ENCODE measurements at regions not wholly inside any gene's neighbourhood (a gene's known extent, or its start where the extent isn't known, plus 50 kb on each side); places are given as distances from the start of the nearest gene placed in this dataset.
"Not testable (repeated sequence)": the region's sequence is repeated elsewhere in the genome, so short reads cannot be mapped to it uniquely, and the experiment has no call there.

GRCh38 chr4:146124023-146124680 is 51.4 kb upstream of the LSM6 start:
- DNase-seq (ENCODE audit: low read depth) = no peak

- no peak for DNase-seq (ENCODE audit: low read depth)
Measured at GRCh38 chr4:146123231-146123630, 52.3 kb upstream of the LSM6 start.

DNA sequence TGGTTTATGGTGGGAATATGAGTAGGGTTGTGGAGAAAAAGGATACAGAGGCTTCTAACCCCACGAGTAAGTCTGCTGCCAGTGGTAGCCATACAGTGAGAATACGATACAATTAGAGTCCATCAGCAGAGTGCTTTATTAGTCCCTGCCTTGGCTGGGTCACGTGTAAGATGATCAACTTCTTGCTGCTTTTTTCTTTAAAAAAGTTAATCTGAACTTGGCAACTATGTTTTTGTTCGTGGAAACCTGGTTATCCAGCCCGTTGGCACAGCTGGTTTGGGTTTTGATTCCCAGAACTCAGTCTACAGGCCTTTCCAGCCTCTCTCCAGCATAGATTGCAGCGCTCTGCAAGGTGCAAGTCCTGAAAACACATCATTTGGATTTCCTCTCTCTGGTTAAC is 53.1 kb upstream of the LSM6 start:
- no peak for DNase-seq (ENCODE audit: low read depth)

DNA sequence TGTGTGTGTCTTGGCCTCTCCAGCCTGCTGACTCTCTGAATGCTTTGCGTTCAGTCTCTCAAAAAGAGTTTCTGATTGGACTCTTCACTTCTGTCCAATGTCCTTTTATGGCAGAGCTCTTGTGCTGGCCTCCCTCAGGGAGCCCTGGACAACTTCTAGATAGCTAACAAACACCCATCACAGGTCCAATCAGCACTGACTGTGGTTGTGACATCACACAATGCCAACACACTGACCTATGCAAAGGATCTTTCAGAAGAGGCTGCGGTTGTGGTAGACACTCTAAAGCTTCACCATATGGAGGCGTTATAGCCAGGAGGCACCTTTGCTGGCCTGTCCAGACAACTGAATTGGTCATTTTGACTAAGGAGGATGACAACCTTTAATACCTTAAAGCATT is 53.8 kb upstream of the LSM6 start:
- DNase-seq (ENCODE audit: low read depth) = no peak

GRCh38 chr4:146119845-146120404 is 55.6 kb upstream of the LSM6 start:
- no peak for DNase-seq (ENCODE audit: low read depth)

- DNase-seq (ENCODE audit: low read depth) = no peak
Measured at GRCh38 chr4:146114066-146114465, 61.5 kb upstream of the LSM6 start.

- DNase-seq (ENCODE audit: low read depth) = no peak
Measured at GRCh38 chr4:146113171-146113570, 62.3 kb upstream of the LSM6 start.

GRCh38 chr4:146112389-146112788 is 63.1 kb upstream of the LSM6 start:
- no peak for DNase-seq (ENCODE audit: low read depth)

DNA sequence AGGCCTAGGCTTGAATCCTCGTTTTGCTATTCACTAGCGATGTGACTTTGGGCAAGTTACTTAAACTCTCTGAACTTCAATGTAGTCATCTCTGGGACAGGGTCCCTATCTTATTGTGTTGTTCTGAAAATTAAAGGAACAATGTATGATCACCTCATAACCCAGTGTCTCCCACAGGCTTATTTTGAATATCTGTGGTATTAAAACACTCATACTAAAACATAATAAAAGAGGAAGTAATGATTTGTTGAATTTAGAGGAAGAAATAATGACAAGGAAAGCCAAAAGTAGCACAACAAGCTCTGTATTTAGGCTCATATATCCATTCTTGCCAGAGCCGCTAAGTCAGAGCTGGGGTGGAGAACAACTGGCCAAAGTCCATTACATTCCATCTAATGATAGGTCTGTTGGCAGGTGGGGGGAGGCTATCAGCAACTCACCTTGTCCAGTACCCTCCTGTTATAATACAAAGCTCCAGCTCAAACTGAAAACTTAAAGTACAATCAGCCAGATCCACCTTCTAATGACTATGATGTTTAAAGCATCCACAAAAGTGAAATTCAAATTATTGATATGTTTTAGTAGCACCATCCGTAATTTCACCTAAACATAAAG is 64.5 kb upstream of the LSM6 start:
- no peak for DNase-seq (ENCODE audit: low read depth)

- DNase-seq (ENCODE audit: low read depth) = peak; percentile 19
Measured at GRCh38 chr4:146108756-146109155, 66.8 kb upstream of the LSM6 start.

DNA sequence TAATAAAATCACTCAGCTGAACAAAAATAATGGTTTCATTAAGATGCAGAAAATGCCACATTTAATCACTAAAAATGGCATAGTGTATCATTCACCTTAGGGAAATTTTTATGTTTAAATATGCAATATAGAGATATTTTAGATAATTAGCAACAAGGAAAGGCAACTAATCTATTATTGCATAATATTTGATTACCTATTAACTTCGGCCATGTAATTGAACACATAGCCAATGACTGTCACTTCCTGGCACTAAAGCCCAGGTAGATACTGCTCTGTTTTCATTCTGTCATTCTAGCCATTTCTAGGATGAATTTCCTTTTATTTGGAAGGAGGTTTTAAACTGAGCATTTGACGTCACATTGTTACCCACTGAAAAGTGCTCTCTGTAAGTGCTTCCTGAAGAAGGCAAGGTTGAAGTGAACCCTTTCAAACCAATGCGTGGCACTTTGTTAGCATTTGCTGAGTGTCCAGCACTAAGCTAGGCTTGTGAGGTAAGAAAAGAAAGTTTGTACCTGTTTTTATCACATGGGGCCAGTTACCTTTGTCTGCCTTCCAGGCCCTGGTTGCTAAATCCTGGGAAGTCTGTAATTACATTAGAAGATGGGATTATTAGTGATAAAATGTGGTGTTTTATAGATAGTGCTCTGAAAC is 67.8 kb upstream of the LSM6 start:
- no peak for DNase-seq (ENCODE audit: low read depth)

- DNase-seq (ENCODE audit: low read depth) = peak; percentile 75
Measured at GRCh38 chr4:146105464-146105863, 70.1 kb upstream of the LSM6 start.

DNA sequence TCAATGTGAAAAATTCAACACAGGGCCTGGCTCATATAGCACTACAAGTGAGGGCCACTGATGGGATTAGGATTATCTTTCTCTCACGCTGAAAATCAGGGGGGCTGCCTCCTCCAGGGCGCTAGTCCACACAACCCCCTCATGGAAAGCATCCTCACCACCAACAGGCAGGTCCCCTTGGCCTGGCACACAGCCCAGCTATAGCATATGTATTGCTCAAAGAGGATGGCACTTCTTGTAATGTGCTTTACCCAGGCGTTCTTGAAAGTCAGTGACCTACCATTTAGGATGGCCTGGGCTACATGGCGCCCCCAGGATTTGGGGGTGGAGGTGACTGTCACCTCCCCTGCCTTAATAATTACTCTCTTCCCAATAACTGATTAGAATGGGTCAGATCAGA is 71.0 kb upstream of the LSM6 start:
- no peak for DNase-seq (ENCODE audit: low read depth)

- DNase-seq (ENCODE audit: low read depth) = not testable (repeated sequence)
Measured at GRCh38 chr4:146104052-146104451, 71.5 kb upstream of the LSM6 start.

DNA sequence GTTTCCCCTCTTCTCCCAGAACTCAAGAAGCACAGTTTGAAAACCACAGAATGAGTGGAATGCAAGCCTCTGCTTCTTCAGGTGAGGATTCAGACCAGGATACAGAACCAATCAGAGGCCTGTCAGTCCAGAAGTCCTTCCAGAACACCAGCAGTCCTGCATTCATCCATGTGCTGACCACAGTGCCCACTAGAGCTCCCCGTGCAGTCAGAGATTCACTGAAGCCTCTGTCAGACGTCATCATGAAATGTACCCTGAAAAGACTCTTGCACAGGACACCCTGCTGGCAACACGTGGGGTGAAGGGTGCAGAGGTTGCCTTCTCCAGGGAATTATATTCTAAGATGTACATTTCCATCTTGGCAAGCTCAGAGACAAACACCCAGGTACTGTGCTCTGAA is 75.9 kb upstream of the LSM6 start:
- DNase-seq (ENCODE audit: low read depth) = no peak

GRCh38 chr4:146098978-146099377 is 76.5 kb upstream of the LSM6 start:
- DNase-seq (ENCODE audit: low read depth) = no peak

- no peak for DNase-seq (ENCODE audit: low read depth)
Measured at GRCh38 chr4:146098397-146098796, 77.1 kb upstream of the LSM6 start.

DNA sequence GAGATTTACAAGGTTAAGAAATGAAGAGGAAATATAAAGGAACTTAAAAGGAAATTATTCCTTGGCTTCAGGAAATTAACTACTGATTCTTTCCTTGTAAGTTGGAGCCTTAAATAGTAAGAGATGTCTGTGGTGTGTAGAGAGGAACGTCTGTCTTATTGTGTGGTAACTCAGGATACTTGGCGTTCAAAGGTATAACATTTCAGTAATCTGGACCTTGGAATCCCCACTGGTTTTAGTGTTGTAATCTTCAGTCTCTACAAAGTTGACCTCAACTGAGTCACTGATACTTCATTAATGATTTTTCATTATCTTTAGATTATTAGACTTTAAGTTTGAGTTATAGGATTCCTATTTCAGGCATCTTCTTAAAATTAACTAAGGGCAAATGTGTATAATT is 79.1 kb upstream of the LSM6 start:
- no peak for DNase-seq (ENCODE audit: low read depth)

DNA sequence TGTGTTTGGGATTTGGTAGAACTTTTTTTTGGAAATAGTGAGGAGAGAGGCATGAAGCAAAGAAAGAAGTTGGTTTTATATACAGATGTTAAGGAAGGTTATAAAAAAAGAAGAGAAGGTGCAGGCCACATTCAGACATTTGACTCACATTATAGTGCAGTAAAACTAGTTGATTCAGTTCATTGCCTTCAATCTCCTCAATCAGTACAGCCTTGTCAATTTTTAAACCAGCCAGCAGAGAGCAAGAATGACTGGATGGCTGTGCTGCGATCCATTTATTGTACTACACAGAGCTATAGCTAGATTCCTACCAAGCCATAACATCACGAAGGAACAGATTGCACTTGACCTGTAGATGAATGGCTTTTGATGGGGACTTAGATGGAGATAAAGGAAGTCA is 79.7 kb upstream of the LSM6 start:
- no peak for DNase-seq (ENCODE audit: low read depth)

- peak; percentile 53 for DNase-seq (ENCODE audit: low read depth)
Measured at GRCh38 chr4:146095091-146095690, 80.3 kb upstream of the LSM6 start.

GRCh38 chr4:146088690-146089089 is 86.8 kb upstream of the LSM6 start:
- DNase-seq (ENCODE audit: low read depth) = no peak

GRCh38 chr4:146087856-146088255 is 87.7 kb upstream of the LSM6 start:
- DNase-seq (ENCODE audit: low read depth) = no peak

- no peak for DNase-seq (ENCODE audit: low read depth)
Measured at GRCh38 chr4:146076081-146076480, 99.4 kb upstream of the LSM6 start.

Data from fibroblast of gingiva (primary cell).